Stimulated activated CD8-positive, alpha-beta memory T cell treated with anti-CD3 and anti-CD28 coated beads, Interleukin-2, amount 100 ng/mL, for 1 hour (primary cell): ENCODE measurements at regions not wholly inside any gene's neighbourhood (a gene's known extent, or its start where the extent isn't known, plus 50 kb on each side); places are given as distances from the start of the nearest gene placed in this dataset.
"Not testable (repeated sequence)": the region's sequence is repeated elsewhere in the genome, so short reads cannot be mapped to it uniquely, and the experiment has no call there.

Source experiments
- DNase-seq, 2 donors: peaks; one replicate each; pipeline ENCODE4 v3.0.0-alpha.2; 2020; ENCODE audit warnings: low read depth in 2 of 2

GRCh38 chr20:40930561-40930960 is 98.1 kb upstream of the TOP1 start:
- DNase-seq, result no peak

GRCh38 chr20:40931410-40932044 is 97.1 kb upstream of the TOP1 start:
- no peak for DNase-seq

DNA sequence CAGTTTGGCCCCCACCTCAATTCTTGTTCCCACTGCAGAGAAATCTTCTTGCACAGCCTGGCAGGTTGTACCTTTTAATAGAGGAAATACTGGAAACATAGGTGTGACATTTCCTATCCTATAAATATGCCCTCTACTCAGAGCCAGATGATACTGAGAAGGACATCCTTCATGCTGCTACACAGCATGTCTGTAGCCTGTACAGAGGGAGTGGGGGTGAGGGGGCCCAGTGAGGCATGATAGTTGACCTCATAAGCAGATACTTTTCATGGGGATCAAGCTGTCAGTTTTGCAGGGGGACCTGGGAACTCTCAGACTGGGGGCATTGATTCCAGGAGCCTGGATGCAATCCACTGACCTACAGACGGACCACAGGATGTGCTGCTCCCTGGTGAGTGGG is 96.2 kb upstream of the TOP1 start:
- DNase-seq, result no peak

DNA sequence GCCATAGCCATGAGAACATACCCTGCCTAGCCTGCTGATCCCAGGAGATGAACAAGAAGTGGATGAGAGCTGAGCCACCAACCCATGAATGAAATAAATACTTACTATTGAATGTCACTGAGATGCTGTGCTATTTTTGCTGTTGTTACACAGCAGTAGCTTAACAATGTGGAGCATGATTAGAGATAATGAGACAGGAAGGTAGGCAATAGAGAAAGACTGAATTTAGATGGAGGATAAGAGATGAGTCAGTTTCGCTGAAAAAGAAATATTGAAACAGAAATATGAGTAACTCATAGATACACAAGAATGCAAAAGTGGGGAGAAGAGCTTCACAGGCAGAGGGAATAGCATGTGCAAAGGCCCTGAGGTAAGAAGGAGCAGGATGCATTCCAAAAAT is 94.9 kb upstream of the TOP1 start:
- DNase-seq, result no peak

DNA sequence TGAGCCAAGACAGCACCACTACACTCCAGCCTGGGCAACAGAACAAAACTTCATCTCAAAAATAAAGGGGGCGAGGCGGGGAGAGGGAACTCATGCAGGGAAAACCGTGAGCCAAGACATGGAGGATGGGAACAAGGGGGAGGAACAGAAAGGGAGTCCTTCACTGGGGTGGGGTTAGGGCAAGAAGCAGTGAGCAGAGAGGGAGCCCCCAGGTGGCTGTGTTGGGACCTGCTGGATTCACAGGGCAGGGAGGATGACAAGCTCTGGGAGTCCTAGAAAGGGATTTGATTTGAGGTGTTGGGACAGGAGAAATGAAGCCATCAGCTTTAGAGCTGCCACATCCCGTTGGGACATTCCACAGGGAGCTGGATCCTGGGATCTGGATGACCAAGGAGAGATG is 90.6 kb upstream of the TOP1 start:
- no peak for DNase-seq

- DNase-seq, result no peak
These were observed 89.0 kb upstream of the TOP1 start for GRCh38 chr20:40939667-40940066.

DNA sequence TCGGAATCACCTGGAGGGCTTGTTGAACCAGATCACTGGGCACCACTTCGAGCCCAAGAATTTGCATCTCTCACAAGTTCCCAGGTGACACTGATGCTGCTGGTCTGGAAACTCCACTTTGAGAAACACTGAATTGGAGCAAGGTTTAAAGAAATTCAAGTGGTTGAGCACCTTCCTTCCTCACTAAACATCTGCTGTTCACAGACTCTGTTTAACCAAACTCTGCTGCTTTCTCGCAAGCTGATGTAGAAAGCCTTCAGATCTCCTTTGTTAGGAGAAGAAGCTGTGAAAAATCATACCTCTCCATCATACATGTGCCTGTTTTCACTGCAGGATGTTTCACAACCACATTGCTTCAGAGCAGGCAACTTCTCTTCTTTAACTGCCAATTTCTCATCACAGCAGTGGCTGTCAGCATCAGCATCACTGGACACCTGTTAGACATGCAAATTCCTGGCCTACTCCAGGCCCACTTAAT is 87.5 kb upstream of the TOP1 start:
- DNase-seq, result no peak

DNA sequence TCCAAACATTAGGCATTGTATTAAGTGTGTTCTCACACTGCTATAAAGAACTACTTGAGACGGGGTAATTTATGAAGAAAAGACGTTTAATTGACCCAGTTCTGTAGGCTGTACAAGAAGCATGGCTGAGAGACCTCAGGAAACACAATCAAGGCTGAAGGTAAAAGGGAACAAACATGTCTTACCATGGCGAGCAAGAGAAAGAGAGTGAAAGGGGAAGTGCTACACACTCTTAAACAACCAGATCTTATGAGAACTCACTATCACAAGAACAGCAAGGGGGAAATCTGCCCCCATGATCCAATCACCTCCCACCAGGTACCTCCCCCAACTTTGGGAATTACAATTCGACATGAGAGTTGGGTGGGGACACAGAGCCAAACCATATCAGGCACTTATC is 86.6 kb upstream of the TOP1 start:
- DNase-seq, result no peak

- DNase-seq, result no peak
These were observed 85.8 kb upstream of the TOP1 start for GRCh38 chr20:40942775-40943174.

DNA sequence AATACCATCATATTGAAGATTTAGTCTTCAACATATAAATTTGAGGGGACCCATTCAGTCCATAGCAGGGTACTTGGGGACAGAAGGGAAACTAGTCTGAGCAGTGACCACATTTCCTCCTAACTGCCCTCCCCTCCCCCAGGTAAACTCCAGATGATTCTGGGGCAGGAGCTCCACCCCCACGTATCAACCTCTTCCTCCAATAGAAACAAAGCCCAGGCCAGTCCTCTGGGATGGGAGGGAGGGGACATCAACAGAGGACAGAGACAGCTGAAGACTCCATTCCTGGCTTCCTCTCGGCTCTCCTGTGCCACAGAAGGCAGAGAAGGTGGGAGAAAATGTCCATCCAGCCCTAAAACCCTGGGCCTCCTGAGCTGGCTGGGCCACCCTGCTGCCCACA is 85.0 kb upstream of the TOP1 start:
- no peak for DNase-seq

GRCh38 chr20:40945189-40945588 is 83.4 kb upstream of the TOP1 start:
- DNase-seq, result no peak

DNA sequence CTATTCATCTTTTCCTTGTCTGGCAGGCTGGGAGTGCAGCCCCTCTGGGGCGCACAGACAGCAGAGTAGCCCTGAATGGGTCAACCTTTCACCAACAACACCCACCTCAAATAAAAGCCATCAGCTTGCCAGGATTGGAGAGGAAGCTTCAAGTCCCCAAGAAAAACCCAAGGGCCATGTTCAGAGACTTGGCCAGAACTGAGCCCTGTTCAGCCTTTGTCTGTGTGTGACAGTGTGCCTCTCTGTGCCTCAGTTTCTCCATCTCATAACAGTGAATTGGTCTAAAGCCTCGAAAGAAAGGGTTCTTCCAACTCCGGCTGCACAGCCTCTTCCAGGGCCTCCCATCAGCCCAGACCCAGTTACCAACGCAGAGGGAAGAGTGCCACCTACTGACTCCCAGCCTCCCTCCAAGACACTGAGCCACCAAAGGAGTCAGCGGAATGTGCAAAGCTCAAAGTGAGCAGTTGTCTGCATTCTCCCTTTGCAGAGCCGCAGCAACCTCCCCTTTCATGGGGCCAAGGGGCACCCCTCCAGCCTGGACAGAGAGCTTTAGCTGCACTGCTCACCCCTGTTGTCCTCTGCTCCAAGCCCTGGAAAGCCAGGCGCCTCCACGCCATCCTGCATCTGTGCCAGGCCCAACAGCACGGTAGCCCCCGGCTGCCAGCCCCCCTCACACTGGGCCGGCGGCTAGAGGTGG is 82.7 kb upstream of the TOP1 start:
- DNase-seq, result no peak

GRCh38 chr20:40946451-40946850 is 82.2 kb upstream of the TOP1 start:
- DNase-seq, result no peak

- no peak for DNase-seq
These were observed 80.0 kb upstream of the TOP1 start for GRCh38 chr20:40948465-40949267.

DNA sequence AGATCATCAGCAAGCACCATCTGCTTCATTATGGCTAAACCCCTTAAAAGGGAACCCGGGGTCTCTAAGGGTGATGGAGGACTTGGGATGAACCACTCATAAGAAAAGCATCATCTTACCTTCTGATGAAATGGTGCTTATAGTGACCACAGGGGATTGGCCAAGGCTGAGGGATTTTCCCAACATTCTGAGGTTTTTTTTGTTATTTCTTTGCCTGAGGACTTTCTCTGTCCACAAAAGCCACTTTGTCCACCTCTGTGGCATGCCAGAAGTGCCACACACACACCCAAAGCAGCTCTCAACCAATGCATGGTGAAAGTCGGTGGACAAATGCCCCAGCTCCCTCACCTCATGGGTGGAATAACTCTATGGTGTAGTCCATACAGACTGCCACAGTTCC is 79.3 kb upstream of the TOP1 start:
- DNase-seq, result no peak

- no peak for DNase-seq
These were observed 76.5 kb upstream of the TOP1 start for GRCh38 chr20:40952136-40952535.

DNA sequence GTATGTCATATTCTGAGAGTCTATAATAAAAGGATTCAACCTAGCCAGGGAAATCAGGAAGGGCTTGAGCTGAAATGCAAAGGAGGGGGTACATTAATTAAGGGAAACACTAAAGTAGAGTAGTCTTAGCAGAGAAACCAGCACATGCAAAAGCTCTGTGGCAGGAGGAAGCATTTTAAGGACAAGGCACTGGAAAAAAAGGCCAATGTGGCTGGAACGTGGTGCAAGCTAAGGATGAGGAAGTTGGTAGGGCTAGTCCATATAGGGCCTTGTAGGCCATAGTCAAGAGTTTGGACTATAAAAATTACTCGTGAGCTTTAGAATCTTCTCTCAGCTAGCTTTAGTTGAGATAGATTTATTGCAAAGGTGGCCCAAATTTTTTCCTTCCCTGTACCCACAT is 75.2 kb upstream of the TOP1 start:
- no peak for DNase-seq

GRCh38 chr20:40953856-40954255 is 74.8 kb upstream of the TOP1 start:
- no peak for DNase-seq

GRCh38 chr20:40954521-40955165 is 74.0 kb upstream of the TOP1 start:
- DNase-seq, result no peak

GRCh38 chr20:40955326-40955725 is 73.3 kb upstream of the TOP1 start:
- DNase-seq, result no peak

DNA sequence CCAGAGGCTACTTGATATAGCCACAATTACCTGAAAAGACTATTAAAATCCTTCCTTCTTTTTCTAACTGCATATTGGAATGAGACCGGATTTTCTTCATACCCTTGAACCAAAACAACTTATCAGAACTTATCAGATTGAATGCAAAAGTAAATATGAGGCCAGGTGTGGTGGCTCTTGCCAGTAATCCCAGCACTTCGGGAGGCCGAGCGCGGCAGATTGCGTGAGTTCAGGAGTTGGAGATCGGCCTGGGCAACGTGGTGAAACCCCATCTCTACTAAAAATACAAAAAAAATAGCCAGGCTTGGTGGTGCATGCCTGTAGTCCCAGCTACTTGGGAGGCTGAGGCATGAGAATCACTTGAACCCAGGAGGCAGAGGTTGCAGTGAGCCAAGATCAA is 72.8 kb upstream of the TOP1 start:
- not testable (repeated sequence) for DNase-seq

DNA sequence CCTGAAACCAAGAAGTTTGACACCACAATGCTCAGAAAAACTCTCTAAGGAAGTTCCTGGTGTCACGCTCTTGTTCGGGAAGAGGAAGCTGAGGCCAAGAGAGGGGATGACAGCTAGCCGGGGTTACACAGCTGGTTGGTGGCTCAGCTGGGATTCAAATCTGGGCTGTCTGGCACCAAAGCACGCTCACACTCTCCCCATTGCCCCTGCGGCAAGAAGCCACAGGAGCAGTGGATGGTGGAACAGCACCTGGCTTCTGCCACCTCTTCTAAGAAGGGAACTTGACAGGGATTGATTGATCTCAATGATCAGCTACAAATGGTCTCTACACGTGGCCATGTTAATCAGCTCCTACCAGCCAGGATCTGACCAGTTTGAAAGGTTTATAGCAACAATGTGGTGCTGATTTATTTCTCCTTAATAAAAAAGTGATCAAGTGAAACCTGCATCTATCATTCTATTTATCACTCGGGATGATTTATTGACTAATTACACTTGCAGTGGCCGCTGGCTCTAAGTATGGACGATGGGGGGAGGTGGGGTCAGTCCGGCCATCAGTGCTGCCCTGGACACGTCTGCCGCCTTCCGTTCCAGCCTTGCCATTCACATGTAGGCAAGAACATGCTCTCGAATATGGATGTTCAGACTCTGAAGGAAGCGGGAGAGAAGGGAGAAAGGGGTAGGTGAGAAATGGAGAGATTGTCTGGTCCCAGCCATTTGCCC is 71.9 kb upstream of the TOP1 start:
- DNase-seq, result no peak
